GM23338 (cell line): ENCODE measurements at regions not wholly inside any gene's neighbourhood (a gene's known extent, or its start where the extent isn't known, plus 50 kb on each side); places are given as distances from the start of the nearest gene placed in this dataset.

Source experiments
- CREB1 ChIP-seq: fragments of 250-450 bp; sonication (Bioruptor Pico); IDR thresholded peaks from 2 replicates; pipeline ENCODE4 v1.5.0; 2020; ENCODE audit warnings: low read depth, mild to moderate bottlenecking, moderate library complexity
- CTCF ChIP-seq, 2 experiments: fragments of 200-600 bp in 1 of 2; sonication (generic) in 1 of 2; conservative IDR thresholded peaks; 2 replicates each; pipeline versions ENCODE4 v1.5.1 to v1.6.1; 2016 to 2017; ENCODE audit warnings: antibody characterized with exemption in 2 of 2, low read depth in 2 of 2, mild to moderate bottlenecking in 2 of 2, moderate library complexity in 1 of 2
- EZH2 ChIP-seq: fragments of 200-600 bp; sonication (generic); IDR thresholded peaks from one replicate; pipeline ENCODE4 v1.8.0; 2017; ENCODE audit warnings: antibody characterized with exemption, mild to moderate bottlenecking, low read depth; ENCODE audit not compliant: unreplicated experiment
- EZH2phosphoT487 ChIP-seq: fragments of 200-600 bp; sonication (generic); IDR thresholded peaks from one replicate; pipeline ENCODE4 v1.8.1; 2018; ENCODE audit warnings: antibody characterized with exemption; ENCODE audit not compliant: unreplicated experiment
- POLR2AphosphoS5 ChIP-seq: IDR thresholded peaks from 2 replicates; pipeline ENCODE4 v1.6.1; 2016; ENCODE audit warnings: antibody characterized with exemption, low read depth
- STAT1 ChIP-seq: IDR thresholded peaks from one replicate; pipeline ENCODE4 v1.6.1; 2016; ENCODE audit warnings: antibody characterized with exemption; ENCODE audit not compliant: unreplicated experiment
- ZNF114 ChIP-seq: fragments of 250-450 bp; sonication (Bioruptor Pico); IDR thresholded peaks from 2 replicates; pipeline ENCODE4 v1.5.0; 2020; ENCODE audit warnings: mild to moderate bottlenecking, moderate library complexity
- ZNF331 ChIP-seq: fragments of 250-450 bp; sonication (Bioruptor Pico); IDR thresholded peaks from 2 replicates; pipeline ENCODE4 v1.5.0; 2020; ENCODE audit warnings: low read depth, mild to moderate bottlenecking, moderate library complexity
- ZNF462 ChIP-seq: fragments of 250-450 bp; sonication (Bioruptor Pico); IDR thresholded peaks from 2 replicates; pipeline ENCODE4 v1.5.0; 2020; ENCODE audit warnings: mild to moderate bottlenecking, moderate library complexity
- TF ChIP-seq, protein P1 (sequence below): IDR thresholded peaks from 2 replicates; pipeline ENCODE4 v1.6.1; 2016; ENCODE audit warnings: antibody characterized with exemption
- TF ChIP-seq, protein P2 (sequence below): IDR thresholded peaks from one replicate; pipeline ENCODE4 v1.6.1; 2018; ENCODE audit warnings: antibody characterized with exemption; ENCODE audit not compliant: unreplicated experiment

GRCh38 chr22:26770624-26771023 is 113.2 kb downstream of the MIAT start:
- TF ChIP-seq POLR2AphosphoS5 (no peak), CTCF (conservative IDR thresholded peaks at IDR 0.05; ENCODE audit: low read depth in 2 of 2) (no peak), ZNF462 (CRISPR knock-in tag) (no peak), EZH2phosphoT487 (no peak), EZH2 (no peak), ZNF331 (CRISPR knock-in tag) (no peak), STAT1 (no peak), CREB1 (no peak), ZNF114 (no peak)
- TF ChIP-seq, protein P1, sequence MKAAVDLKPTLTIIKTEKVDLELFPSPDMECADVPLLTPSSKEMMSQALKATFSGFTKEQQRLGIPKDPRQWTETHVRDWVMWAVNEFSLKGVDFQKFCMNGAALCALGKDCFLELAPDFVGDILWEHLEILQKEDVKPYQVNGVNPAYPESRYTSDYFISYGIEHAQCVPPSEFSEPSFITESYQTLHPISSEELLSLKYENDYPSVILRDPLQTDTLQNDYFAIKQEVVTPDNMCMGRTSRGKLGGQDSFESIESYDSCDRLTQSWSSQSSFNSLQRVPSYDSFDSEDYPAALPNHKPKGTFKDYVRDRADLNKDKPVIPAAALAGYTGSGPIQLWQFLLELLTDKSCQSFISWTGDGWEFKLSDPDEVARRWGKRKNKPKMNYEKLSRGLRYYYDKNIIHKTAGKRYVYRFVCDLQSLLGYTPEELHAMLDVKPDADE: no peak
- TF ChIP-seq, protein P2, sequence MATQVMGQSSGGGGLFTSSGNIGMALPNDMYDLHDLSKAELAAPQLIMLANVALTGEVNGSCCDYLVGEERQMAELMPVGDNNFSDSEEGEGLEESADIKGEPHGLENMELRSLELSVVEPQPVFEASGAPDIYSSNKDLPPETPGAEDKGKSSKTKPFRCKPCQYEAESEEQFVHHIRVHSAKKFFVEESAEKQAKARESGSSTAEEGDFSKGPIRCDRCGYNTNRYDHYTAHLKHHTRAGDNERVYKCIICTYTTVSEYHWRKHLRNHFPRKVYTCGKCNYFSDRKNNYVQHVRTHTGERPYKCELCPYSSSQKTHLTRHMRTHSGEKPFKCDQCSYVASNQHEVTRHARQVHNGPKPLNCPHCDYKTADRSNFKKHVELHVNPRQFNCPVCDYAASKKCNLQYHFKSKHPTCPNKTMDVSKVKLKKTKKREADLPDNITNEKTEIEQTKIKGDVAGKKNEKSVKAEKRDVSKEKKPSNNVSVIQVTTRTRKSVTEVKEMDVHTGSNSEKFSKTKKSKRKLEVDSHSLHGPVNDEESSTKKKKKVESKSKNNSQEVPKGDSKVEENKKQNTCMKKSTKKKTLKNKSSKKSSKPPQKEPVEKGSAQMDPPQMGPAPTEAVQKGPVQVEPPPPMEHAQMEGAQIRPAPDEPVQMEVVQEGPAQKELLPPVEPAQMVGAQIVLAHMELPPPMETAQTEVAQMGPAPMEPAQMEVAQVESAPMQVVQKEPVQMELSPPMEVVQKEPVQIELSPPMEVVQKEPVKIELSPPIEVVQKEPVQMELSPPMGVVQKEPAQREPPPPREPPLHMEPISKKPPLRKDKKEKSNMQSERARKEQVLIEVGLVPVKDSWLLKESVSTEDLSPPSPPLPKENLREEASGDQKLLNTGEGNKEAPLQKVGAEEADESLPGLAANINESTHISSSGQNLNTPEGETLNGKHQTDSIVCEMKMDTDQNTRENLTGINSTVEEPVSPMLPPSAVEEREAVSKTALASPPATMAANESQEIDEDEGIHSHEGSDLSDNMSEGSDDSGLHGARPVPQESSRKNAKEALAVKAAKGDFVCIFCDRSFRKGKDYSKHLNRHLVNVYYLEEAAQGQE: no peak
